HG02943 (cell line): ENCODE measurements at regions not wholly inside any gene's neighbourhood (a gene's known extent, or its start where the extent isn't known, plus 50 kb on each side); places are given as distances from the start of the nearest gene placed in this dataset.
"Not testable (repeated sequence)": the region's sequence is repeated elsewhere in the genome, so short reads cannot be mapped to it uniquely, and the experiment has no call there.

Source experiments
- ATAC-seq: cut with Tn5 transposase; IDR thresholded peaks from one replicate; pipeline ENCODE4 v1.9.1; 2021; ENCODE audit warnings: mild to moderate bottlenecking, low read depth, moderate library complexity; ENCODE audit not compliant: unreplicated experiment

- ATAC-seq, result no peak
Observed at GRCh38 chr5:126677121-126677520, 76.4 kb downstream of the PHAX start.

DNA sequence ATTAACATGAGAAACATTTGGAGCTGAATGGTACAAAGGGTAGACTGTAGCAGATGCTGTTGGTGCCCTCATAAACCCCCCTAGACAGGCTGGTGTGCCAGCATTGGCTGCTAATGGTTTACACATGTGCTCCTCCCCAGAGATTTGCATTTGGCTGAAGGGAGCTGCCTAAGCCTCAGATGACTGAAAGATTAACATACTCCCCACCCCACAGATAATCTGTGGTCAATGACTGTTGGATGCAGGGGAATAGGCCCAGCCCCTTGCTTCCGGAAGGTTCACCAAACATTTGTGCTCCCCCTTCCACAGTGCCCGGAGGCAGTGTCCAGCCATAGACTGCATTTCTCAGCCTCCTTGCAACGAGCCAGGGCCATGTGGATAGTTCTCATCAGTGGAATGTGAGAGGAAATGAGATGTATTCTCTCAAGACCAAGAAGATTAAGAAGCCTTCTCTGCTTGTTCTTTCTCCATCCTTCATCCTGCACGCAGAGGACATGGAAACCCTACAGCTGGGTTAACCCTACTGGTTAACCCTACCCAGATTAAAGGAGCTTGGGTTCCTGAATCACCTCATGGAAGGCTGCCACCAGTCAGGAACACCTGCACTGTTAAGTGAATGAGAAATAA is 79.6 kb downstream of the PHAX start:
- peak; percentile 80 for ATAC-seq

GRCh38 chr5:126681314-126681713 is 80.6 kb downstream of the PHAX start:
- ATAC-seq, result not testable (repeated sequence)

GRCh38 chr5:126681970-126682369 is 81.2 kb downstream of the PHAX start:
- no peak for ATAC-seq

DNA sequence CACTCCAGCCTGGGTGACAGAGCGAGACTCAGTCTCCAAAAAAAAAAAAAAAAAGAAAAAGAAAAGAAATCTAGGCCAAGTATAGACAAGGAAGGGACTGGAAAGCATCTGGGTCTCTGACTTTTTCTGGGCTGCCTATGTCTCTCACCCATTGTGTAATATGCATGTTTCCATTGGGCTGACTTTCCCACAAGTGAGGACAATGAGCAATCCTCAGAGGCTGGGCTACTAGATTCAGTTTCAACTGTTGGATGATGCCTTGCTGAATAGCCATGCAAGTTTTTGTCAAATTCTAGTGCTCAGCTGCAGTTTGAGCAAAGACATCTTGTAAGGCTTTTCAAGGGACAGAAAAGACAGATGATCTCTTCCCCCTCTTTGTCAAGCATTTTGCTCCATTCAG is 82.1 kb downstream of the PHAX start:
- ATAC-seq, result no peak

DNA sequence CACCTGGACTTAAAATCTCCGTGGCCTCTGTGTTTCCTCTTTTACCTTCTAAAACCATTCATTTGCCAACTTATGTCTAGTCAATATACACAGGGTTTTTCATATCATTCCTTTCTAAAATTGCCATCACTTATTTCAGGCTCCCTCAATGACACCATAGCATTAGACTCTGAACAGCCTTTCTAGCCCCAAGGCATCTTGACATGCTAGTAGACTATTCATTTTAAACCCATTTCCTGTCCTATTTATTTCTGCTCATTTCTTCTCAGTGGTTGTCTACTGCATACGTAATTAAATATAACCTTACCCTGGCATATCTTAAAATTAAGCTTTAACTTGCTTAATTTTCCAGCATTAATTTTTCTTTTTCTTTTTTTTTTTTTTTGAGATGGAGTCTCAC is 83.2 kb downstream of the PHAX start:
- ATAC-seq, result no peak

DNA sequence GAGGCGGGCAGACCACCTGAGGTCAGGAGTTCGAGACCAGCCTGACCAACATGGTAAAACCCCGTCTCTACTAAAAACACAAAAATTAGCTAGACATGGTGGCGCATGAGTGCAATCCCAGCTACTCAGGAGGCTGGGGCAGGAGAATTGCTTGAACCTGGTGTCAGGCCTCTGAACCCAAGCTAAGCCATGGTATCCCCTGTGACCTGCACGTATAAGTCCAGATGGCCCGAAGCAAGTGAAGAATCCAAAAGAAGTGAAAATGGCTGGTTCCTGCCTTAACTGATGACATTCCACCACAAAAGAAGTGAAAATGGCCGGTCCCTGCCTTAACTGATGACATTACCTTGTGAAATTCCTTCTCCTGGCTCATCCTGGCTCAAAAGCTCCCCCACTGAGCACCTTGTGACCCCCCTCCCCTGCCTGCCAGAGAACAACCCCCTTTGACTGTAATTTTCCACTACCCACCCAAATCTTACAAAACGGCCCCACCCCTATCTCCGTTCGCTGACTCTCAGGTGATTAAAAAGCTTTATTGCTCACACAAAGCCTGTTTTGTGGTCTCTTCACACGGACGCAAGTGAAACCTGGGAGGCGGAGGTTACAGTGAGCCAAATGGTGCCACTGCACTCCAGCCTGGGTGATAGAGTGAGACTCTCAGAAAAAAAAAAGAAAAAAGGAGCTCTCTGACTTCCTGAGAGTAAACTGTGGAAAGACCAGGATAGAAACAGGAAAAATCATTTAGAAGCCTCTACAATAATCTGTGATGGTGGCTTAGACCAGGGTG is 84.1 kb downstream of the PHAX start:
- not testable (repeated sequence) for ATAC-seq

GRCh38 chr5:126686451-126687126 is 85.8 kb downstream of the PHAX start:
- no peak for ATAC-seq

DNA sequence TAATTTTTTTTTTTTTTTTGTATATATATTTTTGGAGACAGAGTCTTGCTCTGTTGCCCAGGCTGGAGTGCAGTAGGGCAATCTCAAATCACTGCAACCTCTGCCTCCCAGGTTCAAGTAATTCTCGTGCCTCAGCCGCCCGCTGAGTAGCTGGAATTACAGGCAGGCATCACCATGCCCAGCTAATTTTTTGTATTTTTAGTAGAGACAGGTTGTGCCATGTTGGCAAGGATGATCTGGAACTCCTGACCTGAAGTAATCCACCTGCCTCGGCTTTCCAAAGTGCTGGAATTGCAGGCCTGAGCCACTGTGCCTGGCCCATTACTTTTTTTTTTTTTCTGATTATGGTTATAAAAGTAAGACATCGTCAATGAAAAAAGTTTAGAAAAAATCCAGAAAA is 84.0 kb upstream of the LMNB1 start:
- no peak for ATAC-seq

DNA sequence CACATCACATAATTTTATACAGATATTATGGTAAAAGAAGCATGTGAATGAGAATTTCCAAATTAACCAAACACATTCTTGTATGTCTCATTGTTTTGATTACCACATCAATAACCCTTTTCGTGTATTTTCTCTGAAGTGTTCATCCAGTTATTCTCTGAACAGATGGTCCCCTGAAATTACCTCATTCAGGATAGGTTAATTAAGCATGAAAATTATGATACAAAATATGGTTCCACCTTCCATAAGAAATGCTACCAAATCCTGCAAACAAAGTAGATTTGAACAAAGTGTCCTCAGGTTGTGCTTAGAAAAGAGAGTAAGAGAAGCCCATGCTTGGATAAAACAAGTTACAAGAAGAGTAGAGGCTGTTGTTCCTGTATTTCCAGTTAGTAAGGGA is 83.1 kb upstream of the LMNB1 start:
- no peak for ATAC-seq

- ATAC-seq, result no peak
Observed at GRCh38 chr5:126694403-126694802, 82.5 kb upstream of the LMNB1 start.

DNA sequence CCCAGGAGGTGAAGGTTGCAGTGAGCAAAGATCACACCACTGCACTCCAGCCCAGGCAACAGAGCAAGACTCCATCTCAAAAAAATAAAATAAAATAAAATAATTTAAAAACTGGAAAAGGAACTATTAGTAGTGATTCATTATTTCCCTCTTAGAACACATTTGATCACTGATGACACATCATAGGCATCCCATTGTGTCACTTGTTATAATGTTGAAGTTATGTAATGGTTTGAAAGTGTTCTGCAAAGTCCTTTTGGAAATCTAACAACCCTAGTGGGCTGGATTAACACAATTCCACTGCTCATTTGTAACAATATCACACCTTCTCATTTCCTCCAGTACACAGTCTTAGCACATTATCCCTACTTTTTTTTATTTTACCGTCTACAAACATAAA is 81.8 kb upstream of the LMNB1 start:
- ATAC-seq, result no peak

DNA sequence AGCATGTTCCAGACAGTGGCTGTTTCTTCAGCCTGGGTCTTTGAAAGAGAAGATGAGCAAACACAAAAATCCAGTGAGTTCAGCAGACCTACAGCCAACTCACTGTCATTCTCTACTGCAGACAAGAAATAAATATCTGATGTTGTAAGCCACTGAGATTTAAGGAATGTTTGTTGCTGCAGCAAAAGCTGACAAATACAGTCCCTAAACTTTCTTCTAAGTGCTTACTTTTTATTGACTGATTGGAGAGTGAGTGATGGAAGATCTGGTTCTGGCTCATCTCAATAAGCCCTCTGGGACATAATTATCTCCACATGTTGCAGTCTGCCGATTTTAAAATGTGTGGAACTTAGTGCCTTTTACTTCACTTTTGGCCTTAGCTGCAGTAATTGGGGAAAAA is 69.9 kb upstream of the LMNB1 start:
- ATAC-seq, result no peak

- ATAC-seq, result no peak
Observed at GRCh38 chr5:126715765-126716164, 61.2 kb upstream of the LMNB1 start.

- ATAC-seq, result no peak
Observed at GRCh38 chr5:126716861-126717260, 60.1 kb upstream of the LMNB1 start.

GRCh38 chr5:126718236-126718868 is 58.6 kb upstream of the LMNB1 start:
- no peak for ATAC-seq

GRCh38 chr5:126720369-126720768 is 56.6 kb upstream of the LMNB1 start:
- ATAC-seq, result no peak

GRCh38 chr5:126723643-126724042 is 53.3 kb upstream of the LMNB1 start:
- ATAC-seq, result no peak
